ENCODE measurements at regions not wholly inside any gene's neighbourhood (a gene's known extent, or its start where the extent isn't known, plus 50 kb on each side); places are given as distances from the start of the nearest gene placed in this dataset.
"Not testable (repeated sequence)": the region's sequence is repeated elsewhere in the genome, so short reads cannot be mapped to it uniquely, and the experiment has no call there.

- TF ChIP-seq, protein P1, sequence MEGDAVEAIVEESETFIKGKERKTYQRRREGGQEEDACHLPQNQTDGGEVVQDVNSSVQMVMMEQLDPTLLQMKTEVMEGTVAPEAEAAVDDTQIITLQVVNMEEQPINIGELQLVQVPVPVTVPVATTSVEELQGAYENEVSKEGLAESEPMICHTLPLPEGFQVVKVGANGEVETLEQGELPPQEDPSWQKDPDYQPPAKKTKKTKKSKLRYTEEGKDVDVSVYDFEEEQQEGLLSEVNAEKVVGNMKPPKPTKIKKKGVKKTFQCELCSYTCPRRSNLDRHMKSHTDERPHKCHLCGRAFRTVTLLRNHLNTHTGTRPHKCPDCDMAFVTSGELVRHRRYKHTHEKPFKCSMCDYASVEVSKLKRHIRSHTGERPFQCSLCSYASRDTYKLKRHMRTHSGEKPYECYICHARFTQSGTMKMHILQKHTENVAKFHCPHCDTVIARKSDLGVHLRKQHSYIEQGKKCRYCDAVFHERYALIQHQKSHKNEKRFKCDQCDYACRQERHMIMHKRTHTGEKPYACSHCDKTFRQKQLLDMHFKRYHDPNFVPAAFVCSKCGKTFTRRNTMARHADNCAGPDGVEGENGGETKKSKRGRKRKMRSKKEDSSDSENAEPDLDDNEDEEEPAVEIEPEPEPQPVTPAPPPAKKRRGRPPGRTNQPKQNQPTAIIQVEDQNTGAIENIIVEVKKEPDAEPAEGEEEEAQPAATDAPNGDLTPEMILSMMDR (IDR thresholded peaks at IDR 0.05) = no peak
- Mint-ChIP-seq H3K36me3 (ENCODE audit: unreplicated experiment) (no peaks in the 10 kb centered on the region), H3K4me3 (ENCODE audit: unreplicated experiment) (no peak overlapping the region), H3K27me3 (ENCODE audit: unreplicated experiment) (no peaks in the 10 kb centered on the region), H3K9me3 (ENCODE audit: unreplicated experiment) (peaks cover 31% of the 10 kb centered on the region), H3K27ac (ENCODE audit: unreplicated experiment) (no peak overlapping the region), H3K4me1 (ENCODE audit: unreplicated experiment) (no peaks in the 10 kb centered on the region)
- peak; percentile 73 for DNase-seq (ENCODE audit: extremely low spot score, unreplicated experiment)
Measured at GRCh38 chr18:14945984-14946383, 198.0 kb downstream of the ANKRD30B start.

DNA sequence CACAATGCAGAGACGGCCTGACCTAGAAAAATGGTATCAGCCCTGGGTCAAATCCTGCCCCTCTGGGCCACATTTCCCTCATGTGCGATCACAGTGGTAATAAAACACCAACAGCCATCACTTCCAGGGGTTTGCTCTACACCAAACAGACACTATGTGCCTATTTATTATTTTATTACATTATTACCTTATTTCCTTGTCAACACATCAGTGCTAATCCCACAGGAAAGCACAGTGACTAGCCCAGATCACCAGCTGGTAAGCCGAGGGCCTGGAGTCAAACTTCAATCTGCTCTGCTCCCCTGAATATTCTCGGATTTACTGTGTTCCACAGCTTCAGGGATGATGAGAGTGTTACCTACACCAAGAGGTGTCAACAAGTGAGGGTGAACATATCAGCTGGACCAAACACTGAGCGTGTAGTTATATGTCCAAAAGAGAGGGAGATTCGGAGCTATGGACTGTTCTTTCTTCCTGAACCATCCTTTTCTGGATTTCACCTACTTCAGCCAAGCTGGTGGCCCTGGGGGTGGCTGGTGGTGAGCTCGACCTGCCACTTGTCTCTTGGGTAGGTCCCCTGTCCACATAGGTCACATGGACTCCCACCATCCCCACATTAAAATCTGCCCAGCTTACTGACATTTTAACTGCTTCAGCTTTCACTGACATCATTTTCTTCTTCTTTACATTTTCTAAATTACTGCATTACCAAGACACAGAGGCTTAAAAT is 198.9 kb downstream of the ANKRD30B start:
- DNase-seq (ENCODE audit: extremely low spot score, unreplicated experiment) = peak; percentile 67
- H3K27me3 Mint-ChIP-seq (ENCODE audit: unreplicated experiment); H3K27ac Mint-ChIP-seq (ENCODE audit: unreplicated experiment); H3K4me3 Mint-ChIP-seq (ENCODE audit: unreplicated experiment); H3K4me1 Mint-ChIP-seq (ENCODE audit: unreplicated experiment); H3K36me3 Mint-ChIP-seq (ENCODE audit: unreplicated experiment): not testable (repeated sequence)
- peaks cover 40% of the 10 kb centered on the region for H3K9me3 Mint-ChIP-seq (ENCODE audit: unreplicated experiment)

DNA sequence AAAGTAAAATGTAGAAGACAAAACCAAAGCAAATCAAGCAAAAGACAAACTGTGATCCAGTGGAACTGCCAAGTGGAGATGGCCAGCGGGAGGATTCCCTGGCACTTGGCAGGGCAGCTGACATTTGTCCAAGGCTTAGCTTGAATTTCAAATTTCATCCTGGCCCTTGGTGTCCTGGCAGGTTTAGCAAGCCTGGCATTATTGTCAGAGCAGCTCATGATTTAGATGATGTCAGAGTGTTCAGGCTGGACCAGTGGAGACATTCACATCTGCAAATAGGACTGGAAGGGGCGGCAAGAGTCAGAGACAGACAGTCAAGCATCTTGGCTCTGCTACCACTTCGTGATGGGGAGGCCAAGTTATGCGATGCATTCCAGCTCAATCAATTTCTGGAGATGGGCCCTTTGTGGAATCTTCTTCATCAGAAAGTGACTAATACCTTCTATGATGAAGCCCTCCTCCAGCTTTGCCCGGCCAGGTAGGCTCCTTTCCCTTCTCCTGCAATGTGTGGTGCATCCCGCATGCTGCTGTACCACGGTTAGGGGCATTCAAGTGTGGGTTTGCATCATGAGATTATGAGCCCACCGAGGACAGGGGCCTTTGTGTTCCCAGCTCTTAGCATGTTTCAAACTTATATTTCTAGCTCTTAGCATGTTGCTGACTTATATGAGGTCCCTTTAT is 199.7 kb downstream of the ANKRD30B start:
- Mint-ChIP-seq H3K4me3 (ENCODE audit: unreplicated experiment) (no peak overlapping the region), H3K27me3 (ENCODE audit: unreplicated experiment) (no peaks in the 10 kb centered on the region), H3K27ac (ENCODE audit: unreplicated experiment) (no peak overlapping the region), H3K4me1 (ENCODE audit: unreplicated experiment) (no peaks in the 10 kb centered on the region), H3K36me3 (ENCODE audit: unreplicated experiment) (no peaks in the 10 kb centered on the region), H3K9me3 (ENCODE audit: unreplicated experiment) (peaks cover 40% of the 10 kb centered on the region)
- TF ChIP-seq, protein P1 (IDR thresholded peaks at IDR 0.05) = no peak
- DNase-seq (ENCODE audit: extremely low spot score, unreplicated experiment) = peak; percentile 54

DNA sequence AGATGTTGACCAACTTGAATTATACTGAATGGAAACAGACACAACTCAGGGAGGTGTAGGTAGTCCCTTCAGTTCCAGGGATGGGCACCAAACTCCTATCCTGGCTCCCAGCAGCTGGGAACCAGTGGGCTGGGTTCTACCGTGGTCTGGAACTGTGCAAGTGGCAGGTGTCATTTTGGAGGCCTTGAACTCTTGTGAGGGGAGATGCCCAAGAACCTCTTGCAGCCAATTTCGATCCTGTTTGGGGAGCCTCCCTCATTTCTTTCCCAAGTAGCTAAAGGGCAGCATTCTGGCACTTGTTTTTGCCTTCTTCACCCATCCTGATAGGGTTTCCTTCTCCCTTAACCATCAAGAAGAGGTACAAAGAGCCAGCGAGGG is 200.2 kb downstream of the ANKRD30B start:
- no peak overlapping the region for H3K27ac Mint-ChIP-seq (ENCODE audit: unreplicated experiment)
- H3K27me3 Mint-ChIP-seq (ENCODE audit: unreplicated experiment) = no peaks in the 10 kb centered on the region
- TF ChIP-seq, protein P1 (IDR thresholded peaks at IDR 0.05) = no peak
- H3K9me3 Mint-ChIP-seq (ENCODE audit: unreplicated experiment) = peaks cover 45% of the 10 kb centered on the region
- no peak overlapping the region for H3K4me3 Mint-ChIP-seq (ENCODE audit: unreplicated experiment)
- H3K36me3 Mint-ChIP-seq (ENCODE audit: unreplicated experiment) = no peaks in the 10 kb centered on the region
- DNase-seq (ENCODE audit: extremely low spot score, unreplicated experiment) = peak; percentile 62
- no peaks in the 10 kb centered on the region for H3K4me1 Mint-ChIP-seq (ENCODE audit: unreplicated experiment)

GRCh38 chr18:14949800-14950664 is 202.1 kb downstream of the ANKRD30B start:
- H3K9me3 Mint-ChIP-seq (ENCODE audit: unreplicated experiment) = peaks cover 56% of the 10 kb centered on the region
- no peaks in the 10 kb centered on the region for H3K4me1 Mint-ChIP-seq (ENCODE audit: unreplicated experiment)
- H3K4me3 Mint-ChIP-seq (ENCODE audit: unreplicated experiment) = no peak overlapping the region
- H3K36me3 Mint-ChIP-seq (ENCODE audit: unreplicated experiment) = no peaks in the 10 kb centered on the region
- TF ChIP-seq, protein P1 (IDR thresholded peaks at IDR 0.05) = no peak
- no peak overlapping the region for H3K27ac Mint-ChIP-seq (ENCODE audit: unreplicated experiment)
- no peaks in the 10 kb centered on the region for H3K27me3 Mint-ChIP-seq (ENCODE audit: unreplicated experiment)
- peak; percentile 38 for DNase-seq (ENCODE audit: extremely low spot score, unreplicated experiment)

DNA sequence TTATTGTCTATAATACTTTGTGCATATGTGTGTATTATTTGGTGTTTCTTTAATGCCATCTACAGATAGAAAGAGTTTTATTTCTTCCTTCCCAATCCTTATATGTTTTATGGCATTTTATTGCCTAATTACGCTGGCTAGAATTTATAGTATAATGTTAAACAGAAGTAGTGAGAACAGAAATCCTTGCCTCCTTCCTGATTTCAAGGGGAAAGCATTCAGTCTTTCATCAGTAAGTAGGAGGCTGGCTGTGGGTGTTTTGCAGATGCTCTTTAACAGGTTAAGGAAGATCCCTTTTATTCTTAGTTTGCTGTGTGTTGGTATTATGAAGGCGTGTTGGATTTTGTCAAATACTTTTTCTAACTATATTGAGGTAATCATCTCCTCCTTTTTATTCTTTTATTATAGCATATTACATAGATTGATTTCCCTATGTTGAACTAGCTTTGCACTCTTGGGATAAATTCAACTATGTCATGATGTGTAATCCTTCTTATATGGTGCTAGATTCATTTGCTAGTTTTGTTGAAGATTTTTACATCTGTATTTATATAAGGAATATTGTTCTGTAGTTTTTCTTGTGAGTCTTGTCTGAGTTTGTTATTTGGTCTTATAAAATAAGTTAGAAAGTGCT is 204.6 kb downstream of the ANKRD30B start:
- H3K9me3 Mint-ChIP-seq (ENCODE audit: unreplicated experiment) = peaks cover 68% of the 10 kb centered on the region

More for the DNA sequence above, 204.6 kb downstream of the ANKRD30B start:
- H3K4me3 Mint-ChIP-seq (ENCODE audit: unreplicated experiment); H3K27ac Mint-ChIP-seq (ENCODE audit: unreplicated experiment); H3K4me1 Mint-ChIP-seq (ENCODE audit: unreplicated experiment); H3K27me3 Mint-ChIP-seq (ENCODE audit: unreplicated experiment); H3K36me3 Mint-ChIP-seq (ENCODE audit: unreplicated experiment): not testable (repeated sequence)
- DNase-seq (ENCODE audit: extremely low spot score, unreplicated experiment) = peak; percentile 5
